ENCODE measurements at regions not wholly inside any gene's neighbourhood (a gene's known extent, or its start where the extent isn't known, plus 50 kb on each side); places are given as distances from the start of the nearest gene placed in this dataset.

DNA sequence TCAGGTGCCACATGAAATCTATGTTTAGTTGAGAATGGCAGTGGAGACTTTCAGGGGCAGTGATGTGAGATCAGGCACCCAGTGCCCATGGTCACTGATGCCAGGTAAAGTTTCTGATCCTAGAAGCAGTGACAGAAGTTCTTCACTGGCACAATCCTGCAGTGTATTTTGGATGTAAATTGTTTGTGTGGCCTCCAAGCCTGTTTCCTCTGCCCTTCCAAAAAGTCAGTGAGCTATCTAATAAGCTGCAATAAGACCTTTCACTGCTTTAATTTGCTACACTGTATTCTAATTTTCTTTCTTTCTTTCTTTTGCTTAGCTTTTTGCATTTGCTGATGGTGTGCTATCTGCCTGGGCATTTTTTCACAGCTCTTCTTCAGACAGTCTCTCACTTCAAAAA lies 1348.6 kb downstream of the ADGRL3 start:
- TF ChIP-seq POLR2A (IDR thresholded peaks at IDR 0.05; ENCODE audit: low read depth, low read length) (no peak), TAF1 (IDR thresholded peaks at IDR 0.05; ENCODE audit: borderline replicate concordance, low read depth, low read length) (no peak)
